ENCODE measurements at regions not wholly inside any gene's neighbourhood (a gene's known extent, or its start where the extent isn't known, plus 50 kb on each side); places are given as distances from the start of the nearest gene placed in this dataset.

DNA sequence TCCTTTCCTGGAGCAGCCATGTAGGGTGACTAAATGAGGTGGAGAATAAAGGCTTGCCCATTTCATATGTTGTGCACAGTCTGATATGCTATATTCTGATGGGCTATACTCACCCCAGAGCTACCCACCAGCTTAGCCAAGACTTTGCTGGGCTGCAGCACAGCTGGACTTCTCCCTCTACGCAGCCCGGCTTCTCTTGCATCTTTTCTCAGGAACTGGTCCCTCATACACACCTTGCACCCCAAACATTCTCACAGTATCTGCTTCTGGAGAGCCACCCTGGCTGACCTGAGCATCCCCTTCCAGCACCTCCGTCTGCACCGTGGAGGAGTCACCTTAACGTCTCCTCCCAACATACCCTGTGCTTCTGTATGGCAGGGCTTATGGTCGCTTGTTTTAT is 150.8 kb upstream of the PMEPA1 start:
- Histone ChIP-seq H3K36me3 (no peaks in the 10 kb centered on the region), H3K4me3 (no peak overlapping the region), H3K9me3 (no peaks in the 10 kb centered on the region), H3K27me3 (peaks cover 0 to 11% (median 0%) of the 10 kb centered on the region in 4 donors), H3K27ac (no peak overlapping the region), H3K4me1 (no peaks in the 10 kb centered on the region)
- no peak for DNase-seq
- intact Hi-C loops (cut with DNase I), result no loop called here
- WGBS, 2 donors, result 79 to 88% methylated on average over 6 of the region's 6 CpGs
- TF ChIP-seq, protein P1, sequence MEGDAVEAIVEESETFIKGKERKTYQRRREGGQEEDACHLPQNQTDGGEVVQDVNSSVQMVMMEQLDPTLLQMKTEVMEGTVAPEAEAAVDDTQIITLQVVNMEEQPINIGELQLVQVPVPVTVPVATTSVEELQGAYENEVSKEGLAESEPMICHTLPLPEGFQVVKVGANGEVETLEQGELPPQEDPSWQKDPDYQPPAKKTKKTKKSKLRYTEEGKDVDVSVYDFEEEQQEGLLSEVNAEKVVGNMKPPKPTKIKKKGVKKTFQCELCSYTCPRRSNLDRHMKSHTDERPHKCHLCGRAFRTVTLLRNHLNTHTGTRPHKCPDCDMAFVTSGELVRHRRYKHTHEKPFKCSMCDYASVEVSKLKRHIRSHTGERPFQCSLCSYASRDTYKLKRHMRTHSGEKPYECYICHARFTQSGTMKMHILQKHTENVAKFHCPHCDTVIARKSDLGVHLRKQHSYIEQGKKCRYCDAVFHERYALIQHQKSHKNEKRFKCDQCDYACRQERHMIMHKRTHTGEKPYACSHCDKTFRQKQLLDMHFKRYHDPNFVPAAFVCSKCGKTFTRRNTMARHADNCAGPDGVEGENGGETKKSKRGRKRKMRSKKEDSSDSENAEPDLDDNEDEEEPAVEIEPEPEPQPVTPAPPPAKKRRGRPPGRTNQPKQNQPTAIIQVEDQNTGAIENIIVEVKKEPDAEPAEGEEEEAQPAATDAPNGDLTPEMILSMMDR (IDR thresholded peaks at IDR 0.05), result no peak
- no peak for TF ChIP-seq POLR2A (IDR thresholded peaks at IDR 0.05)

DNA sequence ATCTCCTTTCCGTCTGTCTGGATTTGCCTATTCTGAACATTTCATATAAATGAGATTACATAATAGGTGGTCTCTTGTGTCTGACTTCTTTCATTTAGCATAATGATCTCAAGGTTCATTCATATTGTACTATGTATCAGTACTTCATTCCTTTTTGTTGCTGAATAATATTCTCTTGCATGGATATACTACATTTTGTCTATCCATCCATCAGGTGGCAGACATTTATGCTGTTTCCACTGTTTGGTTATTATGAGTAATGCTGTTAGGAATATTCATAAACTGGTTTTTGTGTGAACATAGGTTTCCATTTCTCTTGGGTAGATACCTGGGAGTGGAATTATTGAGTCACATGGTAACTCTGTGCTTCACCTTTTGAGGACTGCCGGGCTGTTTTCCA is 148.2 kb upstream of the PMEPA1 start:
- WGBS, 2 donors, result 81 to 93% methylated on average over 2 of the region's 2 CpGs
- H3K4me3 ChIP-seq, result no peak overlapping the region
- DNase-seq, result no peak

GRCh38 chr20:57857118-57857517 is 147.3 kb upstream of the PMEPA1 start:
- Histone ChIP-seq H3K4me1 (no peaks in the 10 kb centered on the region), H3K27me3 (peaks cover 0 to 1% (median 0%) of the 10 kb centered on the region in 4 donors), H3K9me3 (no peaks in the 10 kb centered on the region), H3K36me3 (no peaks in the 10 kb centered on the region), H3K4me3 (no peak overlapping the region), H3K27ac (no peak overlapping the region)
- DNase-seq, result no peak
- intact Hi-C loops (cut with DNase I), result no loop called here
- 83 to 89% methylated on average over 2 of the region's 2 CpGs for WGBS, 2 donors
- TF ChIP-seq, protein P1 (IDR thresholded peaks at IDR 0.05), result no peak
- TF ChIP-seq POLR2A (IDR thresholded peaks at IDR 0.05), result no peak

More for the DNA sequence above, 148.2 kb upstream of the PMEPA1 start:
- H3K9me3 ChIP-seq, result no peaks in the 10 kb centered on the region
- H3K27me3 ChIP-seq, result peaks cover 0 to 10% (median 0%) of the 10 kb centered on the region in 4 donors
- H3K4me1 ChIP-seq, result no peaks in the 10 kb centered on the region
- TF ChIP-seq, protein P1 (IDR thresholded peaks at IDR 0.05), result no peak
- no peak for TF ChIP-seq POLR2A (IDR thresholded peaks at IDR 0.05)
- no peak overlapping the region for H3K27ac ChIP-seq
- intact Hi-C loops (cut with DNase I), result no loop called here
- H3K36me3 ChIP-seq, result no peaks in the 10 kb centered on the region

GRCh38 chr20:57856658-57857057 is 146.8 kb upstream of the PMEPA1 start:
- Histone ChIP-seq H3K4me1 (no peaks in the 10 kb centered on the region), H3K27me3 (no peaks in the 10 kb centered on the region), H3K27ac (no peak overlapping the region), H3K36me3 (no peaks in the 10 kb centered on the region), H3K4me3 (no peak overlapping the region), H3K9me3 (no peaks in the 10 kb centered on the region)
- no peak for DNase-seq
- intact Hi-C loops (cut with DNase I), result no loop called here
- TF ChIP-seq, protein P1 (IDR thresholded peaks at IDR 0.05), result no peak
- no peak for TF ChIP-seq POLR2A (IDR thresholded peaks at IDR 0.05)
- WGBS, 2 donors, result 77 to 80% methylated on average over 2 of the region's 2 CpGs

- Histone ChIP-seq H3K27me3 (no peaks in the 10 kb centered on the region), H3K9me3 (no peaks in the 10 kb centered on the region), H3K27ac (no peak overlapping the region), H3K4me1 (no peaks in the 10 kb centered on the region), H3K36me3 (no peaks in the 10 kb centered on the region), H3K4me3 (no peak overlapping the region)
- no peak for TF ChIP-seq POLR2A (IDR thresholded peaks at IDR 0.05)
- DNase-seq, result no peak
- intact Hi-C loops (cut with DNase I), result no loop called here
- WGBS, 2 donors, result 55% methylated on average over 4 of the region's 4 CpGs
Observed at GRCh38 chr20:57851796-57852195, 142.0 kb upstream of the PMEPA1 start.

DNA sequence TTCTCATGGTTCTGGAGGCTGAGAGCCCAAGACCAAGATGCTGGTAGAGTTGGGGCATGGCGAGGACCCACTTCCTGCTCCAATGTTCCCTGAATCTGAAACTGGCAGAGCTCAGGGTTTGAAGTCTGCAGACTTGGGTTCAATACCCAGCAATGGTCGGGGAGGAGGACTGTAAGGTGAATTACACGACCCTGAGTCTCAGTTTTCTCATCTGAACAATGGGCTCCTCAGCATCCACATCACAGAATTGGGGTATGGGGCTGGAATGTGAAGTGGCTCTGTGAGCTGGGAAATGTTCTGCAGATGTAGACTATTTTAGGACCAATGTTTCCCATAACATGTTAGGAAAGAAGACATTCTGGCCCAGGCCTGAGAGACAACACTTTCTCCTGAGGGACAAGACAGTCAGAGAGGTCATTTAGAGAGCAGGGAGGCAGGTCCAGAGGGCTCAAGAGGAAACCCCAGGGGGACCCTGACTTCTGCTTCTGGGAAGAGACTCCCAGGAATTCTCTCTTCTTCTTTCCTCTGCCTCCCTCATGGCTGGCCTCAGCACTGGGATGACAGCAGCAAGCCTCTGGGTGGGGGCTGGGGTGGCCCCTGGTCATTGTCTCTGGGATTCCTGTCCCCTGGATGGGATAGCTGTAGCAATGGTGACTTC is 141.3 kb upstream of the PMEPA1 start:
- H3K9me3 ChIP-seq, result no peaks in the 10 kb centered on the region
- H3K36me3 ChIP-seq, result no peaks in the 10 kb centered on the region
- H3K4me3 ChIP-seq, result no peak overlapping the region
- H3K4me1 ChIP-seq, result no peaks in the 10 kb centered on the region
- no peak overlapping the region for H3K27ac ChIP-seq
- intact Hi-C loops (cut with DNase I), result no loop called here
- WGBS, 2 donors, result 81 to 100% methylated on average over 1 to 3 of the region's 3 CpGs
- no peaks in the 10 kb centered on the region for H3K27me3 ChIP-seq
- DNase-seq, result no peak
- TF ChIP-seq POLR2A (IDR thresholded peaks at IDR 0.05), result no peak
- TF ChIP-seq, protein P1 (IDR thresholded peaks at IDR 0.05), result no peak

All from esophagus squamous epithelium (tissue), 5 donors.